SK-N-SH (cell line): ENCODE measurements at regions not wholly inside any gene's neighbourhood (a gene's known extent, or its start where the extent isn't known, plus 50 kb on each side); places are given as distances from the start of the nearest gene placed in this dataset.

Experiments used
- CTCF ChIA-PET: fragments of 300-600, 350-600 bp; formaldehyde crosslinking; extraction: SDS; loops from one replicate; lab custom pipeline; 2021; lab: Yijun Ruan, JAX
- POLR2A ChIA-PET: fragments of 350-600 bp; sonication (Branson Sonifier 250); formaldehyde crosslinking; extraction: SDS; loops from one replicate; lab custom pipeline; 2020; ENCODE audit warnings: antibody characterized with exemption, inconsistent platforms; lab: Yijun Ruan, JAX
- DNase-seq: peaks from one replicate; pipeline ENCODE4 v3.0.0; 2012
- H2AFZ ChIP-seq: fragments of 200-600 bp; sonication (generic); 2 replicates; pipeline ENCODE4 v1.8.1; 2016; ENCODE audit warnings: antibody characterized with exemption, mild to moderate bottlenecking, low read depth
- H3F3A ChIP-seq: fragments of 200-600 bp; sonication (generic); replicated peaks from 2 replicates; pipeline ENCODE3; 2016; ENCODE audit warnings: antibody characterized with exemption, mild to moderate bottlenecking; ENCODE audit not compliant: insufficient read depth
- H3K27ac ChIP-seq, 2 experiments: fragments of 200-500 bp in 1 of 2; fragments of 200-600 bp in 1 of 2; sonication (Bioruptor generic) in 1 of 2; sonication (generic), shearing (Covaris generic) in 1 of 2; 2 replicates each; pipeline versions ENCODE4 v1.5.1 to v1.6.1; 2014 to 2016; ENCODE audit warnings: low read depth in 2 of 2, inconsistent platforms in 1 of 2, low read length in 1 of 2, mild to moderate bottlenecking in 1 of 2, mixed read lengths in 1 of 2
- H3K27me3 ChIP-seq: fragments of 200-600 bp; sonication (generic), shearing (Covaris generic); 2 replicates; pipeline ENCODE4 v1.6.1; 2016; ENCODE audit warnings: mixed run types; ENCODE audit not compliant: insufficient read depth
- H3K36me3 ChIP-seq, 2 experiments: fragments of 200-500 bp in 1 of 2; fragments of 200-600 bp in 1 of 2; sonication (Bioruptor generic) in 1 of 2; sonication (generic) in 1 of 2; replicated peaks in 1 of 2; 2 replicates each; pipeline versions ENCODE3 to v1.5.1; 2014 to 2016; ENCODE audit warnings: low read length in 1 of 2, mild to moderate bottlenecking in 1 of 2; ENCODE audit not compliant: insufficient read depth in 2 of 2, control insufficient read depth in 1 of 2
- H3K4me1 ChIP-seq, 2 experiments: fragments of 200-500 bp in 1 of 2; fragments of 200-600 bp in 1 of 2; sonication (Bioruptor generic) in 1 of 2; sonication (generic), shearing (Covaris generic) in 1 of 2; 2 replicates each; pipeline versions ENCODE4 v1.5.1 to v1.6.1; 2014 to 2016; ENCODE audit warnings: low read depth in 1 of 2, low read length in 1 of 2, mixed run types in 1 of 2; ENCODE audit not compliant: insufficient read depth in 2 of 2, control insufficient read depth in 1 of 2
- H3K4me2 ChIP-seq: fragments of 200-600 bp; sonication (generic), shearing (Covaris generic); 2 replicates; pipeline ENCODE4 v1.6.1; 2017; ENCODE audit warnings: mixed run types
- H3K4me3 ChIP-seq, 2 experiments: fragments of 200-500 bp in 1 of 2; fragments of 200-600 bp in 1 of 2; sonication (Bioruptor generic) in 1 of 2; sonication (generic), shearing (Covaris generic) in 1 of 2; 2 replicates each; pipeline versions ENCODE4 v1.5.1 to v1.8.1; 2014 to 2016; ENCODE audit warnings: low read depth in 2 of 2, inconsistent platforms in 1 of 2, low read length in 1 of 2, mild to moderate bottlenecking in 1 of 2, mixed read lengths in 1 of 2, moderate library complexity in 1 of 2
- H3K79me2 ChIP-seq: fragments of 200-600 bp; sonication (generic); 2 replicates; pipeline ENCODE4 v1.8.1; 2017; ENCODE audit warnings: mild to moderate bottlenecking; ENCODE audit not compliant: insufficient read depth
- H3K9ac ChIP-seq: fragments of 200-600 bp; sonication (generic); 2 replicates; pipeline ENCODE4 v1.6.1; 2017; ENCODE audit warnings: mixed run types
- H3K9me2 ChIP-seq: fragments of 200-600 bp; sonication (generic); 2 replicates; pipeline ENCODE4 v1.6.1; 2017; ENCODE audit warnings: mixed run types
- H3K9me3 ChIP-seq: fragments of 200-600 bp; sonication (generic); 2 replicates; pipeline ENCODE4 v1.6.1; 2017; ENCODE audit warnings: mixed run types, mild to moderate bottlenecking, moderate library complexity
- H4K20me1 ChIP-seq: fragments of 200-600 bp; sonication (generic); 2 replicates; pipeline ENCODE4 v1.6.1; 2017; ENCODE audit warnings: mild to moderate bottlenecking, mixed run types; ENCODE audit not compliant: insufficient read depth
- CHD2 ChIP-seq: fragments of 150-350 bp; IDR thresholded peaks from 2 replicates; pipeline ENCODE4 v1.6.1; 2018; ENCODE audit warnings: low read length; ENCODE audit not compliant: partially characterized antibody
- ELF1 ChIP-seq: IDR thresholded peaks from 2 replicates; pipeline ENCODE4 v1.4.0; 2012
- EZH2phosphoT487 ChIP-seq: fragments of 200-600 bp; sonication (generic); IDR thresholded peaks from 2 replicates; pipeline ENCODE4 v1.6.1; 2017; ENCODE audit warnings: low read depth, mixed run types, mild to moderate bottlenecking, antibody characterized with exemption, moderate library complexity, borderline replicate concordance
- FOXJ3 ChIP-seq: sonication (generic); formaldehyde crosslinking; IDR thresholded peaks from 2 replicates; pipeline ENCODE4 v1.5.1; 2020; ENCODE audit warnings: mild to moderate bottlenecking, missing genetic modification reagents
- FOXM1 ChIP-seq: IDR thresholded peaks from 2 replicates; pipeline ENCODE4 v1.4.0; 2012; ENCODE audit warnings: low read depth, mild to moderate bottlenecking
- GABPA ChIP-seq: IDR thresholded peaks from 2 replicates; pipeline ENCODE4 v1.4.0; 2012; ENCODE audit warnings: low read depth, mild to moderate bottlenecking
- MXI1 ChIP-seq: IDR thresholded peaks from 2 replicates; pipeline ENCODE4 v1.6.1; 2012; ENCODE audit warnings: mild to moderate bottlenecking, low read depth, low read length, improper control_type of control experiment
- NRF1 ChIP-seq: IDR thresholded peaks from 2 replicates; pipeline ENCODE4 v1.6.1; 2012; ENCODE audit warnings: low read depth, mild to moderate bottlenecking, low read length
- PBX3 ChIP-seq: IDR thresholded peaks from 2 replicates; pipeline ENCODE4; 2012
- RFX5 ChIP-seq: IDR thresholded peaks from 2 replicates; pipeline ENCODE4 v1.6.1; 2012; ENCODE audit warnings: mild to moderate bottlenecking, improper control_type of control experiment, low read length
- USF2 ChIP-seq: fragments of 150-350 bp; IDR thresholded peaks from 2 replicates; pipeline ENCODE4 v1.6.1; 2017; ENCODE audit warnings: antibody characterized with exemption, low read length, low read depth, borderline replicate concordance
- ZBTB33 ChIP-seq: IDR thresholded peaks from 2 replicates; pipeline ENCODE4 v1.4.0; 2012; ENCODE audit warnings: low read depth, borderline replicate concordance
- WGBS: methylation state at CpG from one replicate; pipeline ENCODE4 v1.1.6; 2017; ENCODE audit warnings: low lambda C conversion rate; 5-methylcytosine and 5-hydroxymethylcytosine counted together

- CTCF ChIA-PET = interaction anchor here (0.9 kb wide), 1 partner anchor 9 kb away, joined by 3 read pairs; no protein-coding TSS in a partner anchor
- Histone ChIP-seq H3K4me1 (no peaks in the 10 kb centered on the region; a peak in 1 of 4 replicates), H3K79me2 (no peaks in the 10 kb centered on the region), H3K27ac (no peak overlapping the region), H2AFZ (peak overlapping the region; percentile 72; the same call in 1 of the 2 replicates), H4K20me1 (no peaks in the 10 kb centered on the region), H3K27me3 (peaks cover 4% of the 10 kb centered on the region; the same call in 1 of the 2 replicates), H3F3A (no peaks in the 10 kb centered on the region), H3K9me3 (no peaks in the 10 kb centered on the region), H3K4me3 (peak overlapping the region; percentile 35 to 49; a peak in 3 of 4 replicates), H3K36me3 (no peaks in the 10 kb centered on the region), H3K9ac (no peak overlapping the region)
- WGBS = 10% methylated on average over 9 of the region's 11 CpGs
- DNase-seq = no peak
- no peak for TF ChIP-seq FOXJ3 (CRISPR knock-in tag)
- TF ChIP-seq ZBTB33 = no peak
- TF ChIP-seq NRF1 = no peak
- no peak for TF ChIP-seq GABPA
- no peak for TF ChIP-seq RFX5
- TF ChIP-seq FOXM1 = no peak
- TF ChIP-seq, all 33 proteins: peak for 0
- POLR2A ChIA-PET = no interaction called here
- peak overlapping the region; percentile 53 for H3K4me2 ChIP-seq
- H3K9me2 ChIP-seq = no peaks in the 10 kb centered on the region
Measured at GRCh38 chr7:156318926-156319325, 321.6 kb upstream of the RNF32 start.

GRCh38 chr7:156318426-156318825 lies 322.1 kb upstream of the RNF32 start:
- H3K36me3 ChIP-seq = no peaks in the 10 kb centered on the region
- H3K27me3 ChIP-seq = peaks cover 4% of the 10 kb centered on the region; the same call in 1 of the 2 replicates
- peak overlapping the region; percentile 35 to 49; a peak in 3 of 4 replicates for H3K4me3 ChIP-seq
- H3K4me1 ChIP-seq = no peaks in the 10 kb centered on the region; a peak in 1 of 4 replicates
- H3K27ac ChIP-seq = no peak overlapping the region
- H3K4me2 ChIP-seq = peak overlapping the region; percentile 53
- WGBS = 6% methylated on average over 12 of the region's 18 CpGs
- no peaks in the 10 kb centered on the region for H3K9me3 ChIP-seq
- TF ChIP-seq ELF1 (peak; percentile 53; the same call in 1 of the 2 replicates), CHD2 (no peak), MXI1 (no peak), NRF1 (peak; percentile 32; the same call in 1 of the 2 replicates), PBX3 (no peak), USF2 (no peak), GABPA (peak; percentile 80), EZH2phosphoT487 (no peak)
- TF ChIP-seq, all 33 proteins: peak for 3
- POLR2A ChIA-PET = no interaction called here
- H3K9ac ChIP-seq = no peak overlapping the region
- no peaks in the 10 kb centered on the region for H4K20me1 ChIP-seq
- no peaks in the 10 kb centered on the region for H3K9me2 ChIP-seq
- H3K79me2 ChIP-seq = no peaks in the 10 kb centered on the region
- CTCF ChIA-PET = interaction anchor here (0.9 kb wide), 1 partner anchor 9 kb away, joined by 3 read pairs; no protein-coding TSS in a partner anchor
- H2AFZ ChIP-seq = peak overlapping the region; percentile 72; the same call in 1 of the 2 replicates
- peak; percentile 20 for DNase-seq
- H3F3A ChIP-seq = no peaks in the 10 kb centered on the region
